ENCODE measurements at regions not wholly inside any gene's neighbourhood (a gene's known extent, or its start where the extent isn't known, plus 50 kb on each side); places are given as distances from the start of the nearest gene placed in this dataset.

DNA sequence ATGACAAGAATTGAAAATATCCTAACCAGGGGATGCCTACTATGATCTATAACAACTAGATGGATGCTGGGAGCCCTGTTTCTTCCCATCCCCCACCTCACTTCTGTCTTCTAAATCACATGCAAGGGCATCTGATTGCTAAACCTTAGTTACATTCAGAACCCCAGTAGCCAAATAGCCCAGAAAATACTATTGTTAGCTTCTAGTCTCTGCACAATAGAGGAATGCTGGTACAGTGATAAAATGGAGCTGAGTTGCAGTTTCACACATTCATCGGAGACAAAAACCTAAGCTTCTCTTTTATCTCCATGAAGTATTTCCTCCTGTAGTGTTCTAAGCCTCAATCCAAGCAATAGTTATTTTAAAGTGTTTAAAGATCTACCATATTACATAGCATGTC, 942.9 kb downstream of the RPS29 start:
- DNase-seq (no peak), ATAC-seq (no peak)
- H3K4me3 ChIP-seq, result no peak overlapping the region
- intact Hi-C loops (cut with DNase I; ENCODE audit: low total_unique reads), result no loop called here
- no peak for TF ChIP-seq POLR2A (IDR thresholded peaks at IDR 0.05)
- TF ChIP-seq, protein P1, sequence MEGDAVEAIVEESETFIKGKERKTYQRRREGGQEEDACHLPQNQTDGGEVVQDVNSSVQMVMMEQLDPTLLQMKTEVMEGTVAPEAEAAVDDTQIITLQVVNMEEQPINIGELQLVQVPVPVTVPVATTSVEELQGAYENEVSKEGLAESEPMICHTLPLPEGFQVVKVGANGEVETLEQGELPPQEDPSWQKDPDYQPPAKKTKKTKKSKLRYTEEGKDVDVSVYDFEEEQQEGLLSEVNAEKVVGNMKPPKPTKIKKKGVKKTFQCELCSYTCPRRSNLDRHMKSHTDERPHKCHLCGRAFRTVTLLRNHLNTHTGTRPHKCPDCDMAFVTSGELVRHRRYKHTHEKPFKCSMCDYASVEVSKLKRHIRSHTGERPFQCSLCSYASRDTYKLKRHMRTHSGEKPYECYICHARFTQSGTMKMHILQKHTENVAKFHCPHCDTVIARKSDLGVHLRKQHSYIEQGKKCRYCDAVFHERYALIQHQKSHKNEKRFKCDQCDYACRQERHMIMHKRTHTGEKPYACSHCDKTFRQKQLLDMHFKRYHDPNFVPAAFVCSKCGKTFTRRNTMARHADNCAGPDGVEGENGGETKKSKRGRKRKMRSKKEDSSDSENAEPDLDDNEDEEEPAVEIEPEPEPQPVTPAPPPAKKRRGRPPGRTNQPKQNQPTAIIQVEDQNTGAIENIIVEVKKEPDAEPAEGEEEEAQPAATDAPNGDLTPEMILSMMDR (IDR thresholded peaks at IDR 0.05 in 4 of 5, conservative IDR thresholded peaks at IDR 0.05 in 1 of 5), result no peak
- H3K27me3 ChIP-seq, result no peaks in the 10 kb centered on the region
- in situ Hi-C loops (cut with MboI; ENCODE audit: low sequenced_read_pairs in 4 of 4), result no loop called here
- H3K9me3 ChIP-seq, result no peaks in the 10 kb centered on the region
- H3K4me1 ChIP-seq, result no peaks in the 10 kb centered on the region
- H3K27ac ChIP-seq, result no peak overlapping the region
- no peaks in the 10 kb centered on the region for H3K36me3 ChIP-seq

DNA sequence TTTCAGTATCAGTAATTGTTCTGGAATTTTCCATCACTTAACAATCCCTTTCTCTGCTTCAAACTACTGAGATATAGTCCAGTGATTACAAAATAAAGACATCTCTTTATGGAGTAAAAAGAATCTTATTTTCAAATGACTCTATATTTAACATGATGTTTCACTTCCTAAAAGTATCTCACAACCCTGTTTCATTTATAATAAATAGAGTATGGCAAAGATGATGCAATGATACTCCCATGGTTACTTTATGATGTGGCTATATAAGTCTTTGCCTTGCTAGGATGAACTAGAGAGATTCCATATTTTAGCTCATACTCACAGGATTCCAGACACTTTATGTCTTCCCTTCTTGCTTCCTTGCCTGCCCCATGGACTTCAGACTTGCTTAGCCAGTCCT, 953.5 kb upstream of the MDGA2 start:
- intact Hi-C loops (cut with DNase I; ENCODE audit: low total_unique reads) (no loop called here), in situ Hi-C loops (cut with MboI; ENCODE audit: low sequenced_read_pairs in 4 of 4) (no loop called here)
- no peak overlapping the region for H3K27ac ChIP-seq
- H3K4me1 ChIP-seq, result no peaks in the 10 kb centered on the region
- no peak for ATAC-seq
- no peaks in the 10 kb centered on the region for H3K9me3 ChIP-seq
- H3K36me3 ChIP-seq, result no peaks in the 10 kb centered on the region
- DNase-seq, result no peak
- H3K27me3 ChIP-seq, result no peaks in the 10 kb centered on the region
- TF ChIP-seq, protein P1 (IDR thresholded peaks at IDR 0.05 in 4 of 5, conservative IDR thresholded peaks at IDR 0.05 in 1 of 5), result no peak
- no peak for TF ChIP-seq POLR2A (IDR thresholded peaks at IDR 0.05)
- H3K4me3 ChIP-seq, result no peak overlapping the region

DNA sequence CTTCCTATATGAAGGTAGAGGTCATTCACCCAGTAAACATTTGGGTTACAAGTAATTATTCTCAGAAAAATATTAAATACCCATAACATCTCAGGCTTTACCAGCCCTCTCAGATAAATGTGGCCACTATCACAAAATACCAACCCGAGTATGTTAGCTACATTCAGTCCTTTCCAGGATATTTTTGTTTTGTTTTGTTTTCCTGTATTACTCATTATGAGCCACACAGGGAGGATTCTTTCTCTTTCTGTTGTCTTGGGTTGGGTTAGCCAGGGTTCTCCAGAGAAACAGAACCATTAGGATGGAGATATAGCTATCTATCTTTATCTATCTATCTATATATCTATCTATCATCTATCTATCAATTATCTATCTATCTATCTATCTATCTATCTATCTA, 947.6 kb upstream of the MDGA2 start:
- Histone ChIP-seq H3K9me3 (no peaks in the 10 kb centered on the region), H3K4me1 (no peaks in the 10 kb centered on the region), H3K36me3 (no peaks in the 10 kb centered on the region), H3K27me3 (no peaks in the 10 kb centered on the region), H3K27ac (no peak overlapping the region), H3K4me3 (no peak overlapping the region)
- intact Hi-C loops (cut with DNase I; ENCODE audit: low total_unique reads) (no loop called here), in situ Hi-C loops (cut with MboI; ENCODE audit: low sequenced_read_pairs in 4 of 4) (no loop called here)
- TF ChIP-seq, protein P1 (IDR thresholded peaks at IDR 0.05 in 4 of 5, conservative IDR thresholded peaks at IDR 0.05 in 1 of 5), result no peak
- no peak for TF ChIP-seq POLR2A (IDR thresholded peaks at IDR 0.05)
- DNase-seq (no peak), ATAC-seq (no peak)

DNA sequence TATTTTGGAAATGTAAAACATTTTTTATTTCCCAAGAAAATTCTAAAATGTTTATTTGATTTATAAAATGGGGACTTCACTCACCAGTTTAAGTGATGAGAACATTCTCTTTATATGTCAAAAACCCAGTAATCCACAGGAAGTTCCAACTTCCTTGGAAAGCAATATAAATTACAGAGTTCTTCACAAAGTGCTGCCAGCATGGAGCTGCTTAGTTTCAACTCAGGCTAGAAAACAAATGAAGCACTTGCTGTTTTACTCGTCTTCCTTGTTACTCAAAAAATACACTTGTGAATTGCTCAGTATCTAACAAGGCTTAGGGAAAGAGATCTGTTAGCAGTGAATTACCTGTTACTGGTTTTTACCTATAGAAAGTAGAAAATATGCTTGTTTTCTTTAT, 942.7 kb upstream of the MDGA2 start:
- Histone ChIP-seq H3K4me3 (no peak overlapping the region), H3K27me3 (no peaks in the 10 kb centered on the region), H3K9me3 (no peaks in the 10 kb centered on the region), H3K27ac (no peak overlapping the region), H3K4me1 (no peaks in the 10 kb centered on the region), H3K36me3 (no peaks in the 10 kb centered on the region)
- TF ChIP-seq POLR2A (IDR thresholded peaks at IDR 0.05), result no peak
- TF ChIP-seq, protein P1 (IDR thresholded peaks at IDR 0.05 in 4 of 5, conservative IDR thresholded peaks at IDR 0.05 in 1 of 5), result no peak
- in situ Hi-C loops (cut with MboI; ENCODE audit: low sequenced_read_pairs in 4 of 4), result no loop called here
- intact Hi-C loops (cut with DNase I; ENCODE audit: low total_unique reads), result no loop called here
- DNase-seq, result no peak
- no peak for ATAC-seq

DNA sequence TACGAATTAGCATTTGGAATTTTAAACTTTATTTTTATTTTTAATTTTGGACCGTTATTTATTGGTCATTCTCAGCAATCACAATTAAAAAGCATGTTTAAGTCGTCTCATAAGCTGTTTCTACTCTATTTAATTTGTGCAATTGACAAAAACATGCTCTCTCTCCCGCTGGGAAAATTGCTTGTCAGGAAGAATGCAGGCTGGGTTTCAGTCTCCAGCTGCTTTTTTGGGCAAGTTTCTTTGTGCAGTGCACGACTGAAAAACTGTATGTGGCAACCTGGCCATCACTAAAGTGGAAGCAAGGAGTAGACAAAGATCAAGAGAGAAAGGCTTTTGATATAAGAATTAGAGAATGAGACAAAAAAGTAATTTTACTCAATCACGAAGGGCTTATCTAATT, 941.5 kb upstream of the MDGA2 start:
- ATAC-seq (no peak), DNase-seq (no peak)
- TF ChIP-seq POLR2A (IDR thresholded peaks at IDR 0.05), result no peak
- TF ChIP-seq, protein P1 (IDR thresholded peaks at IDR 0.05 in 4 of 5, conservative IDR thresholded peaks at IDR 0.05 in 1 of 5), result no peak
- in situ Hi-C loops (cut with MboI; ENCODE audit: low sequenced_read_pairs in 4 of 4) (no loop called here), intact Hi-C loops (cut with DNase I; ENCODE audit: low total_unique reads) (no loop called here)
- Histone ChIP-seq H3K4me3 (no peak overlapping the region), H3K36me3 (no peaks in the 10 kb centered on the region), H3K4me1 (no peaks in the 10 kb centered on the region), H3K9me3 (no peaks in the 10 kb centered on the region), H3K27me3 (no peaks in the 10 kb centered on the region), H3K27ac (no peak overlapping the region)

Data from gastrocnemius medialis (tissue), 4 donors.